ENCODE measurements at regions not wholly inside any gene's neighbourhood (a gene's known extent, or its start where the extent isn't known, plus 50 kb on each side); places are given as distances from the start of the nearest gene placed in this dataset.
"Not testable (repeated sequence)": the region's sequence is repeated elsewhere in the genome, so short reads cannot be mapped to it uniquely, and the experiment has no call there.

DNA sequence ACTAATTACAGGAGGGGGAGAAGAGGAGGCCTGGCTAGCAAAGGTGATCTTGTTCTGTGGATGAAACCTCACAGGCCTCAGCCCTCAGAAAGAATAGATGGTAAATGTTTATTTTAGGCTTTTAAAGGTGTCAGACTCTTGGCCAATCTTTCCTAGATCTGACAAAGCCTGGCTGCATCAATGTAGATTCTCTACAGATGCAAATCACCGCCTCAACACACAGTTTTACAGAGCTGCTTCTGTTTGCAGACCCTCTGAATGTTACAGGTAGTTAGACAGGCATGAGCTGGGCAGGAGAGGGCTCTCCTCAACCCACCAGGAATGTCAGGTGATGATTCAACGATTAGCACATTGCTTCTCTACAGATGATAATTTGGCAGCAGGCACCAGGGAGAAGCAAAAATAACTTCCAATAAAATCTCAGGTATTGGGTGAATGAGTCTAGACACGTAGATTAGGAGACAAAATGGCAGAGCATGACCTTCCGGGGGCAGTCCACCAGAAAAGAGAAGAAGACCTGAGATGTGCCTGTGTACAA is 105.4 kb upstream of the VANGL1 start:
- H3K27ac ChIP-seq, result no peak overlapping the region
- no peak for TF ChIP-seq ZFX (IDR thresholded peaks at IDR 0.05)
- TF ChIP-seq, protein P1, sequence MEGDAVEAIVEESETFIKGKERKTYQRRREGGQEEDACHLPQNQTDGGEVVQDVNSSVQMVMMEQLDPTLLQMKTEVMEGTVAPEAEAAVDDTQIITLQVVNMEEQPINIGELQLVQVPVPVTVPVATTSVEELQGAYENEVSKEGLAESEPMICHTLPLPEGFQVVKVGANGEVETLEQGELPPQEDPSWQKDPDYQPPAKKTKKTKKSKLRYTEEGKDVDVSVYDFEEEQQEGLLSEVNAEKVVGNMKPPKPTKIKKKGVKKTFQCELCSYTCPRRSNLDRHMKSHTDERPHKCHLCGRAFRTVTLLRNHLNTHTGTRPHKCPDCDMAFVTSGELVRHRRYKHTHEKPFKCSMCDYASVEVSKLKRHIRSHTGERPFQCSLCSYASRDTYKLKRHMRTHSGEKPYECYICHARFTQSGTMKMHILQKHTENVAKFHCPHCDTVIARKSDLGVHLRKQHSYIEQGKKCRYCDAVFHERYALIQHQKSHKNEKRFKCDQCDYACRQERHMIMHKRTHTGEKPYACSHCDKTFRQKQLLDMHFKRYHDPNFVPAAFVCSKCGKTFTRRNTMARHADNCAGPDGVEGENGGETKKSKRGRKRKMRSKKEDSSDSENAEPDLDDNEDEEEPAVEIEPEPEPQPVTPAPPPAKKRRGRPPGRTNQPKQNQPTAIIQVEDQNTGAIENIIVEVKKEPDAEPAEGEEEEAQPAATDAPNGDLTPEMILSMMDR (conservative IDR thresholded peaks at IDR 0.05), result no peak

DNA sequence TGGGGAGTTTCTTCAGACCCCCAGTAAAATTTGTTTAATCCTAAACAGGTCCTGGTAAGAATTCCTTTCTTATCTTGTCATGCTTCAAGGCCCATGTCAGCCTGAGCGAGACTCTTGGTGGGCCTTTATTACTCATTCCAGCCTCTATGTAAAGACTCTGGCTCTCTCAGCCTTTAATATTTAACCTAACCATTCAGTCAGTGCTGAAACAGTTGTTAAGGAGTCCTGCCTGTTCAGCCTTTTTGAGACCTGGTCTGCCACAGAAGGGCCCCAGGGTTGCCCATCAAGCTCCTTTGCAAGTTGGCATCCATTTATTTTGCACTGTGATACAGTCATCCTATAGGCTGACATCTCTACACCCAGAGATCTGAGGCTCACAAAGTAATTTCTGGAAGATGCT is 107.7 kb upstream of the VANGL1 start:
- H3K27ac ChIP-seq, result no peak overlapping the region
- TF ChIP-seq ZFX (IDR thresholded peaks at IDR 0.05), result no peak
- TF ChIP-seq, protein P1 (conservative IDR thresholded peaks at IDR 0.05), result no peak

DNA sequence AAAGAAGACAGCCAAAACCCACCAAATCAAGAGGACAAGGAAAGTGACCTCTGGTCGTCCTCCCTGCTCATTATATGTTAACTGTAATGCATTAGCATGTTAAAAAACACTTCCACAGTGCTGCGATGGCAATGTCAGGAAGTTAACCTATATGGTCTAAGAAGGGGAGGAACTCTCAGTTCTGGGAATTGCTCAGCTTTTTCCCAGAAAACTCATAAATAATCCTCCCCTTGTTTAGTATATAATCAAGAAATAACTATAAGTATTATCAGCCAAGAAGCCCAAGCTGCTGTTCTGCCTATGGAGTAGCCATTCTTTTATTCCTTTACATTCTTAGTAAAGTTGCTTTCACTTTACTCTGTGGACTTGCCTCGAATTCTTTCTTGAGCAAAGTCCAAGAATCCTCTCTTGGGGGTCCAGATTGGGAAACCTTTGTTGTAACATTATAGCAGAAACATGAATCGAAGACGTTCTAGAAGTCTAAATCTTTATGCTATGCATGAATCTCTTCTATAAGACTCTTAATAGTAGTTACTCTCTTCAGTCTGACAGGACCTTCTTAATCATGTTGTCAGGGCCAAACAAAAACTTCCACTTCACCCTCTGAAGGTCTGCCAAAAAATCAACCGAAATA is 110.0 kb upstream of the VANGL1 start:
- H3K27ac ChIP-seq, result no peak overlapping the region
- no peak for TF ChIP-seq ZFX (IDR thresholded peaks at IDR 0.05)
- TF ChIP-seq, protein P1 (conservative IDR thresholded peaks at IDR 0.05), result no peak

DNA sequence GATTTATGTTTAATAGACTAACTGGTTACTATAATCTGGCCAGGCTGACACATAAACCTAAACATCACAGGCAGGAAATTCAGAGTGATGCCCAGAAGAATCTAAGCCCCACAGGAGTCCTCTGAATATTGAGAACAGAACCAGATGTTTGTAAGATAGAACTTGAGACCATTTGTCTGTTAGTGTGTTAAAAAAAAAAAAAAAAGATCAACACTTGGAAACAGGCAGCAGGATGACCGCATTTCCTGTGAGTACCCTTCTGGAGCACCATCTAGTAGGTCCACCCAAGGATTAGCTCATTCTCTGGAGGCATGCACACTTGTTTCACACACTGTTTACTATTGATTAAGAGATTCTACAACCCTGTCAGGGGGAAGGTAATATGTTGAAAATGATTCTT is 111.4 kb upstream of the VANGL1 start:
- H3K27ac ChIP-seq, result no peak overlapping the region

DNA sequence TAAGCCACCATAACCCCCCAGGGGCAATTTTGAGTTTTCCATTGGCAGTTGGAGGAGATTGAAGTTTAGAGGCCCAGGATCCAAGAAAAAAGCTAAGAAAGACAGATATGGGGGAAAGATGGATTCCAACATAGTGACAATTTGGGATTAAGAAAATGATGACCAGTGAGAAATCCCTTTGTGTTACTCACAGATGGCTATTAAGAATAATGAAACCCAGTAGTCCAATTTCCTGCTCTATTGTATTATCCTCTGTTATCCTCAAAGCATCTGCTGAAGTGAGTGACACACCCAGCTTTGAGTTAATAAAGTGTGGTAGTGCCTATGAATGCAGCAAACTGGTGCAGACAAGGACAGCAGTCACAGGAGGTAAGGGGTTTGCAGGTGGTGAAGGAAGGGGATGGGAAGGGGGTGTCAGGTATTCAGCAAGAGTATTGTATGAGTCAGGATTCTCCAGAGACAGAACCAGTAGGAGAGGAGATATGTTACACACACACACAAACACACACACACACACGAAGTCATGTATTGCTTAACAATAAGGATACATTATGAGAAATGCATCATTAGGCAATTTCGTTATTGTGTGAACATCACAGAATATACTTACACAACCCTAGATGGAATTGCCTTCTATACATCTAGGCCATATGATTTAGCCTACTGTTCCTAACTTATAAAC is 112.4 kb upstream of the VANGL1 start:
- TF ChIP-seq, protein P1 (conservative IDR thresholded peaks at IDR 0.05), result no peak
- no peak for TF ChIP-seq ZFX (IDR thresholded peaks at IDR 0.05)
- no peak overlapping the region for H3K27ac ChIP-seq

More for the DNA sequence above, 111.4 kb upstream of the VANGL1 start:
- TF ChIP-seq, protein P1 (conservative IDR thresholded peaks at IDR 0.05), result no peak
- TF ChIP-seq ZFX (IDR thresholded peaks at IDR 0.05), result no peak

DNA sequence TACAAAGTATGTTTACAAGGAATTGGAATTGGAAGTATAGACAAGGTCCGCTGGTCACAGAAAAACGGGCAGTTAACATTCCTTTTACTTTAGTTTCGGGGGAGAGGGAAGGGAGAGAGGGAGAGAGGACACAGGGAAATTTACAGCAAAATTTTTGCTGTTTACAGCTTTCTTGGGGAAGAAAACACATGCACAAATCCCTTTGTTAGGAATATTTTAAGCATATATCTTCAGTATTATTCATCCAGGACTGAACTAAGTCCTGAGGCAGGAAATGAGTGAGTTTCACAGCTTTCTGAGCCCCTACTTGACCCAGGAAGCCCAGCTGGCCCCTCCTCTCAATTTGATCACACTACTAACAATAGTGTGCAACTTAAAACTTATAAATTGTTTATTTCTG is 113.4 kb upstream of the VANGL1 start:
- H3K27ac ChIP-seq, result not testable (repeated sequence)

DNA sequence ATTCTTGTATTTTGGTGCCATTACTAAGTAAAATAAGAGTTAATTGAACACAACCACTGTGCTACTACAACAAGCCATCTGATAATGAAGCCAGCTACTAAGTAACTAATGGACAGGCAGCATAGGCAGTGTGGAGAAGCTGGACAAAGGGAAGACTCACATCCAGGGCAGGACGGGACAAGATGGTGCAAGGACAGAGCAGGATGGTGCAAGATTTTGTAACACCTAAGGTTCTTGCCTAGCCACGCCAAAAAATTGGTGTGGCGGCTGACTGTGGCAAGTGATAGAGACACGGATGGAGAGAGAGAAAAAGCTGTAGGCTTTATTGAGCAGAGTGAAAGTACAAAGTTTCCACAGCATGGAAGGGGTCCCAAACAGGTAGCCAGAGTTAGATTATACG is 114.0 kb upstream of the VANGL1 start:
- no peak overlapping the region for H3K27ac ChIP-seq
- TF ChIP-seq, protein P1 (conservative IDR thresholded peaks at IDR 0.05), result no peak
- no peak for TF ChIP-seq ZFX (IDR thresholded peaks at IDR 0.05)

Measured in C4-2B (cell line).